ENCODE measurements at regions not wholly inside any gene's neighbourhood (a gene's known extent, or its start where the extent isn't known, plus 50 kb on each side); places are given as distances from the start of the nearest gene placed in this dataset.

GRCh38 chr18:22112215-22112614 lies 57.2 kb upstream of the GATA6 start:
- intact Hi-C loops (cut with micrococcal nuclease), result no loop called here

- intact Hi-C loops (cut with micrococcal nuclease), result no loop called here
Observed at GRCh38 chr18:22113144-22113844, 56.1 kb upstream of the GATA6 start.

GRCh38 chr18:22114526-22115321 lies 54.7 kb upstream of the GATA6 start:
- intact Hi-C loops (cut with micrococcal nuclease), result no loop called here

- intact Hi-C loops (cut with micrococcal nuclease), result no loop called here
Observed at GRCh38 chr18:22115573-22115972, 53.8 kb upstream of the GATA6 start.
